Fibroblast of lung (primary cell): ENCODE measurements at regions not wholly inside any gene's neighbourhood (a gene's known extent, or its start where the extent isn't known, plus 50 kb on each side); places are given as distances from the start of the nearest gene placed in this dataset.
A peak's percentile ranks its signal among the peaks of the same experiment; 100 is the strongest.

Experiments
- DNase-seq, 2 donors: peaks; one replicate each; pipeline versions ENCODE4 v3.0.0 to v3.0.0-alpha.2; 2010; ENCODE audit warnings: low read depth in 2 of 2
- H2AFZ ChIP-seq: 2 replicates; pipeline ENCODE4 v1.5.1; 2012; ENCODE audit warnings: low read length, control low read depth, inconsistent platforms
- H3K27ac ChIP-seq: 2 replicates; pipeline ENCODE4 v1.5.1; 2011; ENCODE audit warnings: low read length, control low read depth; ENCODE audit not compliant: insufficient read depth
- H3K27me3 ChIP-seq: 2 replicates; pipeline ENCODE4 v1.5.1; 2011; ENCODE audit warnings: mild to moderate bottlenecking, low read length; ENCODE audit not compliant: control insufficient read depth, insufficient read depth
- H3K36me3 ChIP-seq: 2 replicates; pipeline ENCODE4 v1.5.1; 2011; ENCODE audit warnings: low read length; ENCODE audit not compliant: control insufficient read depth, insufficient read depth
- H3K4me1 ChIP-seq: 2 replicates; pipeline ENCODE4 v1.5.1; 2011; ENCODE audit warnings: low read length; ENCODE audit not compliant: control insufficient read depth, insufficient read depth; ENCODE audit errors: extremely low read depth
- H3K4me2 ChIP-seq: 2 replicates; pipeline ENCODE4 v1.5.1; 2011; ENCODE audit warnings: low read length, control low read depth; ENCODE audit not compliant: insufficient read depth; ENCODE audit errors: extremely low read depth
- H3K4me3 ChIP-seq, 4 experiments: fragments of 200-600 bp in 1 of 4; sonication (generic) in 1 of 4; replicated peaks in 1 of 4; 2 replicates each; pipeline ENCODE4 v1.5.1; 2011 to 2016; ENCODE audit warnings: low read length in 4 of 4, low read depth in 3 of 4, mild to moderate bottlenecking in 3 of 4, control low read depth in 2 of 4, inconsistent platforms in 1 of 4, mixed read lengths in 1 of 4; ENCODE audit not compliant: insufficient read depth in 1 of 4; ENCODE audit errors: control extremely low read depth in 1 of 4
- H3K79me2 ChIP-seq: 2 replicates; pipeline ENCODE4 v1.5.1; 2012; ENCODE audit warnings: mild to moderate bottlenecking, low read length, inconsistent platforms; ENCODE audit not compliant: control insufficient read depth, insufficient read depth
- H3K9ac ChIP-seq: 2 replicates; pipeline ENCODE4 v1.5.1; 2011; ENCODE audit warnings: mild to moderate bottlenecking, low read length, control low read depth; ENCODE audit not compliant: insufficient read depth
- H3K9me3 ChIP-seq: 2 replicates; pipeline ENCODE4 v1.5.1; 2012; ENCODE audit warnings: low read depth, low read length; ENCODE audit not compliant: control insufficient read depth, insufficient read depth
- H4K20me1 ChIP-seq: 2 replicates; pipeline ENCODE4 v1.5.1; 2011; ENCODE audit warnings: low read length; ENCODE audit not compliant: control insufficient read depth, insufficient read depth; ENCODE audit errors: extremely low read depth
- EZH2 ChIP-seq: IDR thresholded peaks from 2 replicates; pipeline ENCODE4 v1.5.1; 2012; ENCODE audit warnings: low read length, control low read depth, mild to moderate bottlenecking; ENCODE audit errors: missing control alignments
- TF ChIP-seq, protein P1 (sequence below), 2 donors: IDR thresholded peaks in 1 of 2; conservative IDR thresholded peaks in 1 of 2; 1 replicate in 1 of 2; 2 replicates in 1 of 2; pipeline ENCODE4 v1.5.1; 2011 to 2012; ENCODE audit warnings: low read length in 2 of 2, control low read depth in 1 of 2, inconsistent platforms in 1 of 2, low read depth in 1 of 2, mild to moderate bottlenecking in 1 of 2

DNA sequence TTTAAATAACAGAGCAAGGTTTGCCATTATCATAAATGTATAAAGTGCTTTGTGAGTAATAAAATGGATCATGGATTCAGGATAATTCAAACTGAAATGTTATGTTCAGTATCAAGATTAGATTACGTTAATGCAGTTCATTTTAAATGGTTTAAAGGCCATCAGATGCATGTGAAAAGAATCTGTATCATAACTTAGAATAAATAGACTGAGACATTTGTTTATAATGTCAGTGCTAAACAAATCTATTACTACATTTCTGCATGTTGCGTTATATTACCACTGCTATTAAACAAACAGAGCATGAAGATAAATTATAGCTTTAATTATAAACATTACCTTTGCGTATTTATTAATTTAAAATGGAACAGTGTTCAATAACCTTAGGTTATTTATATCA lies 160.2 kb downstream of the TOX3 start:
- no peak overlapping the region for H3K4me3 ChIP-seq
- H4K20me1 ChIP-seq: no peaks in the 10 kb centered on the region
- H3K79me2 ChIP-seq: no peaks in the 10 kb centered on the region
- no peak overlapping the region for H3K4me2 ChIP-seq
- TF ChIP-seq, protein P1, sequence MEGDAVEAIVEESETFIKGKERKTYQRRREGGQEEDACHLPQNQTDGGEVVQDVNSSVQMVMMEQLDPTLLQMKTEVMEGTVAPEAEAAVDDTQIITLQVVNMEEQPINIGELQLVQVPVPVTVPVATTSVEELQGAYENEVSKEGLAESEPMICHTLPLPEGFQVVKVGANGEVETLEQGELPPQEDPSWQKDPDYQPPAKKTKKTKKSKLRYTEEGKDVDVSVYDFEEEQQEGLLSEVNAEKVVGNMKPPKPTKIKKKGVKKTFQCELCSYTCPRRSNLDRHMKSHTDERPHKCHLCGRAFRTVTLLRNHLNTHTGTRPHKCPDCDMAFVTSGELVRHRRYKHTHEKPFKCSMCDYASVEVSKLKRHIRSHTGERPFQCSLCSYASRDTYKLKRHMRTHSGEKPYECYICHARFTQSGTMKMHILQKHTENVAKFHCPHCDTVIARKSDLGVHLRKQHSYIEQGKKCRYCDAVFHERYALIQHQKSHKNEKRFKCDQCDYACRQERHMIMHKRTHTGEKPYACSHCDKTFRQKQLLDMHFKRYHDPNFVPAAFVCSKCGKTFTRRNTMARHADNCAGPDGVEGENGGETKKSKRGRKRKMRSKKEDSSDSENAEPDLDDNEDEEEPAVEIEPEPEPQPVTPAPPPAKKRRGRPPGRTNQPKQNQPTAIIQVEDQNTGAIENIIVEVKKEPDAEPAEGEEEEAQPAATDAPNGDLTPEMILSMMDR (conservative IDR thresholded peaks at IDR 0.05 in 1 of 2, IDR thresholded peaks at IDR 0.05 in 1 of 2; ENCODE audit: low read depth in 1 of 2, low read length in 2 of 2): no peak
- TF ChIP-seq EZH2: no peak
- H3K27ac ChIP-seq: no peak overlapping the region
- H3K4me1 ChIP-seq: no peaks in the 10 kb centered on the region
- H3K9ac ChIP-seq: no peak overlapping the region
- no peaks in the 10 kb centered on the region for H3K9me3 ChIP-seq
- no peaks in the 10 kb centered on the region for H3K36me3 ChIP-seq
- no peaks in the 10 kb centered on the region for H3K27me3 ChIP-seq
- no peak overlapping the region for H2AFZ ChIP-seq
- peak in 1 of 2 donors; percentile 28 for DNase-seq

GRCh38 chr16:52384378-52384777 lies 162.6 kb downstream of the TOX3 start:
- Histone ChIP-seq H3K4me1 (no peaks in the 10 kb centered on the region), H2AFZ (no peak overlapping the region), H3K27ac (no peak overlapping the region), H4K20me1 (no peaks in the 10 kb centered on the region), H3K27me3 (no peaks in the 10 kb centered on the region), H3K4me2 (no peak overlapping the region), H3K4me3 (no peak overlapping the region), H3K9ac (no peak overlapping the region), H3K9me3 (no peaks in the 10 kb centered on the region), H3K79me2 (no peaks in the 10 kb centered on the region), H3K36me3 (no peaks in the 10 kb centered on the region)
- DNase-seq: no peak
- no peak for TF ChIP-seq EZH2
- TF ChIP-seq, protein P1 (conservative IDR thresholded peaks at IDR 0.05 in 1 of 2, IDR thresholded peaks at IDR 0.05 in 1 of 2; ENCODE audit: low read depth in 1 of 2, low read length in 2 of 2): no peak

GRCh38 chr16:52383640-52384292 lies 163.2 kb downstream of the TOX3 start:
- Histone ChIP-seq H3K4me1 (no peaks in the 10 kb centered on the region), H3K4me3 (no peak overlapping the region), H3K27ac (no peak overlapping the region), H3K27me3 (no peaks in the 10 kb centered on the region), H3K9me3 (no peaks in the 10 kb centered on the region), H3K79me2 (no peaks in the 10 kb centered on the region), H3K9ac (no peak overlapping the region), H3K36me3 (no peaks in the 10 kb centered on the region), H4K20me1 (no peaks in the 10 kb centered on the region), H2AFZ (no peak overlapping the region), H3K4me2 (no peak overlapping the region)
- DNase-seq: peak; percentile 1 to 15
- TF ChIP-seq, protein P1 (conservative IDR thresholded peaks at IDR 0.05 in 1 of 2, IDR thresholded peaks at IDR 0.05 in 1 of 2; ENCODE audit: low read depth in 1 of 2, low read length in 2 of 2): no peak
- no peak for TF ChIP-seq EZH2
